ENCODE measurements at regions not wholly inside any gene's neighbourhood (a gene's known extent, or its start where the extent isn't known, plus 50 kb on each side); places are given as distances from the start of the nearest gene placed in this dataset.

GRCh38 chr13:74301258-74301935 lies 167.2 kb upstream of the KLF12 start:
- TF ChIP-seq POLR2AphosphoS5 (IDR thresholded peaks at IDR 0.05; ENCODE audit: insufficient read depth in 1 of 2, low read depth in 1 of 2) (no peak), CTCF (IDR thresholded peaks at IDR 0.05) (no peak), POLR2A (IDR thresholded peaks at IDR 0.05) (no peak)
- Histone ChIP-seq H3K4me1 (no peaks in the 10 kb centered on the region), H3K9me3 (no peaks in the 10 kb centered on the region), H3K27me3 (no peaks in the 10 kb centered on the region), H3K36me3 (no peaks in the 10 kb centered on the region), H3K4me3 (no peak overlapping the region), H3K27ac (no peak overlapping the region)
- no peak for DNase-seq (ENCODE audit: extremely low spot score in 2 of 2)
- intact Hi-C loops (cut with DNase I): no loop called here

- no peak for TF ChIP-seq CTCF (IDR thresholded peaks at IDR 0.05)
- TF ChIP-seq POLR2A (IDR thresholded peaks at IDR 0.05): no peak
- no peak for TF ChIP-seq POLR2AphosphoS5 (IDR thresholded peaks at IDR 0.05; ENCODE audit: insufficient read depth in 1 of 2, low read depth in 1 of 2)
- no peak for DNase-seq (ENCODE audit: extremely low spot score in 2 of 2)
- H3K4me3 ChIP-seq: no peak overlapping the region
- intact Hi-C loops (cut with DNase I): no loop called here
- H3K36me3 ChIP-seq: no peaks in the 10 kb centered on the region
- no peak overlapping the region for H3K27ac ChIP-seq
- no peaks in the 10 kb centered on the region for H3K27me3 ChIP-seq
- no peaks in the 10 kb centered on the region for H3K9me3 ChIP-seq
- H3K4me1 ChIP-seq: no peaks in the 10 kb centered on the region
Measured at GRCh38 chr13:74300162-74300561, 166.0 kb upstream of the KLF12 start.

GRCh38 chr13:74299721-74300120 lies 165.5 kb upstream of the KLF12 start:
- DNase-seq (ENCODE audit: extremely low spot score in 2 of 2): no peak
- Histone ChIP-seq H3K36me3 (no peaks in the 10 kb centered on the region), H3K4me1 (no peaks in the 10 kb centered on the region), H3K4me3 (no peak overlapping the region), H3K27ac (no peak overlapping the region), H3K9me3 (no peaks in the 10 kb centered on the region), H3K27me3 (no peaks in the 10 kb centered on the region)
- intact Hi-C loops (cut with DNase I): no loop called here
- TF ChIP-seq CTCF (IDR thresholded peaks at IDR 0.05) (no peak), POLR2A (IDR thresholded peaks at IDR 0.05) (no peak)

- H3K36me3 ChIP-seq: no peaks in the 10 kb centered on the region
- no peak for TF ChIP-seq POLR2A (IDR thresholded peaks at IDR 0.05)
- no peak for TF ChIP-seq CTCF (IDR thresholded peaks at IDR 0.05)
- TF ChIP-seq POLR2AphosphoS5 (IDR thresholded peaks at IDR 0.05; ENCODE audit: insufficient read depth in 1 of 2, low read depth in 1 of 2): no peak
- H3K4me1 ChIP-seq: no peaks in the 10 kb centered on the region
- H3K9me3 ChIP-seq: no peaks in the 10 kb centered on the region
- DNase-seq (ENCODE audit: extremely low spot score in 2 of 2): no peak
- H3K27me3 ChIP-seq: no peaks in the 10 kb centered on the region
- no peak overlapping the region for H3K4me3 ChIP-seq
- intact Hi-C loops (cut with DNase I): no loop called here
- H3K27ac ChIP-seq: no peak overlapping the region
Measured at GRCh38 chr13:74298923-74299322, 164.7 kb upstream of the KLF12 start.

- H3K36me3 ChIP-seq: no peaks in the 10 kb centered on the region
- H3K27ac ChIP-seq: no peak overlapping the region
- intact Hi-C loops (cut with DNase I): no loop called here
- H3K9me3 ChIP-seq: no peaks in the 10 kb centered on the region
- peaks cover 29% of the 10 kb centered on the region for H3K4me1 ChIP-seq
- H3K27me3 ChIP-seq: no peaks in the 10 kb centered on the region
- TF ChIP-seq POLR2AphosphoS5 (IDR thresholded peaks at IDR 0.05; ENCODE audit: insufficient read depth in 1 of 2, low read depth in 1 of 2) (peak in 1 of 2 donors; percentile 39), POLR2A (IDR thresholded peaks at IDR 0.05) (no peak), CTCF (IDR thresholded peaks at IDR 0.05) (no peak)
- no peak for DNase-seq (ENCODE audit: extremely low spot score in 2 of 2)
- no peak overlapping the region for H3K4me3 ChIP-seq
Measured at GRCh38 chr13:74289861-74290773, 155.9 kb upstream of the KLF12 start.
